ENCODE measurements at regions not wholly inside any gene's neighbourhood (a gene's known extent, or its start where the extent isn't known, plus 50 kb on each side); places are given as distances from the start of the nearest gene placed in this dataset.

- DNase-seq (ENCODE audit: low read depth): no peak
- no peak overlapping the region for H3K4me3 ChIP-seq (ENCODE audit: low read depth, low read length)
- TF ChIP-seq CTCF (IDR thresholded peaks at IDR 0.05; ENCODE audit: insufficient read depth, low read depth, low read length, missing control alignments): no peak
Observed at GRCh38 chr1:193418745-193419058, 232.3 kb upstream of the B3GALT2 start.

- peak; percentile 17 for DNase-seq (ENCODE audit: low read depth)
- no peak for TF ChIP-seq CTCF (IDR thresholded peaks at IDR 0.05; ENCODE audit: insufficient read depth, low read depth, low read length, missing control alignments)
- H3K4me3 ChIP-seq (ENCODE audit: low read depth, low read length): no peak overlapping the region
Observed at GRCh38 chr1:193417945-193418744, 231.7 kb upstream of the B3GALT2 start.

GRCh38 chr1:193417403-193417802 is 231.0 kb upstream of the B3GALT2 start:
- TF ChIP-seq CTCF (IDR thresholded peaks at IDR 0.05; ENCODE audit: insufficient read depth, low read depth, low read length, missing control alignments): no peak
- DNase-seq (ENCODE audit: low read depth): no peak
- H3K4me3 ChIP-seq (ENCODE audit: low read depth, low read length): no peak overlapping the region

- no peak for DNase-seq (ENCODE audit: low read depth)
- H3K4me3 ChIP-seq (ENCODE audit: low read depth, low read length): no peak overlapping the region
- TF ChIP-seq CTCF (IDR thresholded peaks at IDR 0.05; ENCODE audit: insufficient read depth, low read depth, low read length, missing control alignments): no peak
Observed at GRCh38 chr1:193416226-193417024, 230.0 kb upstream of the B3GALT2 start.

GRCh38 chr1:193415256-193415655 is 228.8 kb upstream of the B3GALT2 start:
- no peak for TF ChIP-seq CTCF (IDR thresholded peaks at IDR 0.05; ENCODE audit: insufficient read depth, low read depth, low read length, missing control alignments)
- no peak for DNase-seq (ENCODE audit: low read depth)
- no peak overlapping the region for H3K4me3 ChIP-seq (ENCODE audit: low read depth, low read length)

GRCh38 chr1:193413376-193413775 is 227.0 kb upstream of the B3GALT2 start:
- no peak overlapping the region for H3K4me3 ChIP-seq (ENCODE audit: low read depth, low read length)
- no peak for TF ChIP-seq CTCF (IDR thresholded peaks at IDR 0.05; ENCODE audit: insufficient read depth, low read depth, low read length, missing control alignments)
- no peak for DNase-seq (ENCODE audit: low read depth)
